ENCODE measurements at regions not wholly inside any gene's neighbourhood (a gene's known extent, or its start where the extent isn't known, plus 50 kb on each side); places are given as distances from the start of the nearest gene placed in this dataset.

- no peak for DNase-seq (ENCODE audit: low read depth, low spot score)
Measured at GRCh38 chr12:24560192-24560775, 388.6 kb downstream of the BCAT1 start.

GRCh38 chr12:24557738-24558137, 391.2 kb downstream of the BCAT1 start:
- DNase-seq (ENCODE audit: low read depth, low spot score): no peak

- no peak for DNase-seq (ENCODE audit: low read depth, low spot score)
Measured at GRCh38 chr12:24555730-24556129, 393.2 kb downstream of the BCAT1 start.

DNA sequence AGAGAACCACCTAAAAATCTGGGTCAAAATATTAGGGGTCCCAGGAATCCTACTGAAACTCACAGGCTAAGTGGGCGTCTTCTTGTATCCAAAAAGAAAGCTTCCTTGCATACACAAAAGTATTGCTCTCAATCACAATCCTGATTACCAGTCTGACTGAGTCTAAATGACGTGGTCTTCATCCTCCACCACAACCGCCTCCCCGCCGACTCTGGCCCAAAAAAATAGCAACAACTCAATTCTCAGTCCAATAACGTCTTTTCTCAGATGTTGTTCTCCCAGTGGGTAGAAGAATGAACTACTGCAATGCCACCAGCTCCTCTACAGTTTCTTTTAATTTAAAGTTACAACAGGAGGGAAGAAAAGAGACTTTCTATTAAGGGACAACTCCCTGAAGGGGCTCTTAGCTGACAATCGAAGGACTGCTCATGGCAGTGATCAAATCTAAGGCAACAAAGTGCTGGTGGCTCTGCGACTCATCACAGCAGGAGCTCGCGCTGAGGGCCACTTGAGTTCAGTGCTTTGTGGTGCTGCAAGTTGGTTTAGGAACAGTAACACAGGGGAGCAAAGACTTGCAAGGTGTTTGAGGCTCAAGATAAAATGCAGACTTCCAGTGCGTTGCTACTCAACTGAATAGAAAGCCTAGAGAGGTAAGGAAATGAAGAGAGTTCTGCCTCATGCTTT, 394.1 kb downstream of the BCAT1 start:
- DNase-seq (ENCODE audit: low read depth, low spot score): no peak

- no peak for DNase-seq (ENCODE audit: low read depth, low spot score)
Measured at GRCh38 chr12:24553259-24553658, 395.6 kb downstream of the BCAT1 start.

DNA sequence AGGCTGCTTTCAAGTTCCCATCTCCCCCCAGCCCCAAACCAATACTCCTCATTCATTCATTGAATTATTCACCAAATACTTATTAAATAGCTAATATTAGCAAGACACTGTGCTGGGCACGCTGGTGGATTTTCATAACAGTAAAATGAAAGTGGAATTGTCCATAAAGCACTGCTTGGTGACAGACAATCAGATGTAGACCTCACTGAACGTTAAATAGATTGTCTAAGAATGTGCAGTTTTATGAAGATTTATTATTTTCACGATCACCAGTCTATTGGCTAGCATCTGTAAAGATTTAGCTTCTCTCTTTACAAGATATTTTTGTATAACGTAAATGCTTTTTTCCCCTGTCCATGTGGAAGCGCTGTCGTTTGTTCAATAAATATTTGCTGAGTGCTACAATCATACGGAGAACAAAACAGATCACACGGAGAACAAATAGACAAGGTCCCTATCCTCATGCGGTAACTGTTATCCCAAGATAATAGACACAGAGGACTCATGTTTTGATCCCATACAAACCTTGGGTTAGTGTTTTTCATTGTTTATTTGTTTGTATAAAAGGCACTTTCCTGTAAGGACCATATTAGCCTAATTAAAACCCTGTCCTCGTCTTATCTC, 397.6 kb downstream of the BCAT1 start:
- no peak for DNase-seq (ENCODE audit: low read depth, low spot score)

DNA sequence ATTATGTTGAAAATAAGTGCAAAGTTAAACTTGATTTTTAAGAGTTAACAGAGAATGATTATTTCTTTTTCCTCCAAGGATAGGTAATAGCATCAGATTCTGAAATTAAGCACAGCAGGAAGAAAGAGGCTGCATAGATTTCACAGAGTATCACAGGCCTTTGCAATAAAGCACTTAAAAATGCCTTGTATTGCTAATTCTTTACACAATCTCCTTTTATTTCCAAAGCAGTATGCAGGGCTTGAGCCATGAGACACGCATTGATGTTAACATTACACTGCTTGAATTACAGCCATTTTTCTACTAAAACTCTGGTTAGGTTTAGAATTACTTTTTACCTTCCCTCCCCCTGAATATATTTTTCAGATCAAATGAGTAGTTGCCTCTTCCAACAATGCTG, 398.3 kb downstream of the BCAT1 start:
- no peak for DNase-seq (ENCODE audit: low read depth, low spot score)

DNA sequence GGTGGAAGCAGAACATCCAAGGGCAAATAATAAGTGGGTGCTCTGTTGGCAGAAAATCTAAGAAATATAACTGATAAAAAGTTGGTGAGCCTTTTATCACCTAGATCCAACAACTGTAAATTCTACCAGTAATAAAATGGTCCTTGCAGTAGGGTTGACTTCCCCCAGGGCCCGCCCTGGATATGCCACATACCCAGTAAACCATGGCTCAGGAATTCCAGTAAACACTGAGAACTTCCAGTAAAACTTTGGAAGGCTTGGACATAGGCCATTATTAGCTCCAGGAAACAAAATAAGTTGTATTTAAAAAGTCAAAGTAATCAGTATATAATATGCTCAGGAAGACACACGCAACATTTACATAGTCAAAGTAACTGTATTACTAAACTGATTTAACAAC, 402.2 kb downstream of the BCAT1 start:
- DNase-seq (ENCODE audit: low read depth, low spot score): no peak

DNA sequence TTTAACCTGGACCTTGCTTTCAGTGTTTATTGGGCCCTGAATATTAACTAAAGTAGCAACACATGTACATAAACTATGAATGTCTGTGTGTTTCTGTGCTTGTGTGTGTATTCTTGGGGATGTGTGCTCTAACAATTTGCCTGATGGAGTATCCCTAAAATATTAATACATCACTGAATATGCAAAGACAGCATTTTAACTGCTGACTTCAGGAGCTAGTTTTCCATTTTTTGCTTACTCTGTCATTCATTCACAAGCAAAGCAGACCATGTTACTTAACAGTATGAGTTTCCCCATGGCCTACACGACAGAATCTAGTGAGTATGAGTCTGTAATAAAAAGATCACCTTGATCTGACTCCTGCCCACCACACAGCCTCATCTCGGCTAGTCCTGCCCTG, 402.8 kb downstream of the BCAT1 start:
- DNase-seq (ENCODE audit: low read depth, low spot score): no peak

DNA sequence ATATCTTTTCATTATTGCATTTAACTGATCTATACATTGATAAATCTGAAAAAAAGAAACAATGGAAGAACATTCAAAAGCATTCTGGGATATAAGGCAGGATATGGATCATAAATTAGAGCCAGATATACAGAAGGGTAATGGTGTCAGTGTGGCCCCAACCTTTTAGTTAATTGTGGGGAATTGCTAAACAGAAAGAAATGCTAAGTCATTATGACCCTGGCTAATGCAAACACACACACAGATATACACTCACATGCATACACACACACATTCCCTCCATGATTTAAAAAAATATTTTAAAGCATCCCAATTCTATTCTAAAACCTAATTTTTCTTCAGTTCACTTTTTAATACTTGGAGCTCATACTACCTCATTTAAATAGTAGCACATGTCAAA, 404.5 kb downstream of the BCAT1 start:
- no peak for DNase-seq (ENCODE audit: low read depth, low spot score)

GRCh38 chr12:24541193-24541871, 407.6 kb downstream of the BCAT1 start:
- no peak for DNase-seq (ENCODE audit: low read depth, low spot score)

- no peak for DNase-seq (ENCODE audit: low read depth, low spot score)
Measured at GRCh38 chr12:24539646-24540045, 409.3 kb downstream of the BCAT1 start.

- DNase-seq (ENCODE audit: low read depth, low spot score): no peak
Measured at GRCh38 chr12:24537083-24537860, 411.6 kb downstream of the BCAT1 start.

- DNase-seq (ENCODE audit: low read depth, low spot score): no peak
Measured at GRCh38 chr12:24535334-24536069, 413.4 kb downstream of the BCAT1 start.

DNA sequence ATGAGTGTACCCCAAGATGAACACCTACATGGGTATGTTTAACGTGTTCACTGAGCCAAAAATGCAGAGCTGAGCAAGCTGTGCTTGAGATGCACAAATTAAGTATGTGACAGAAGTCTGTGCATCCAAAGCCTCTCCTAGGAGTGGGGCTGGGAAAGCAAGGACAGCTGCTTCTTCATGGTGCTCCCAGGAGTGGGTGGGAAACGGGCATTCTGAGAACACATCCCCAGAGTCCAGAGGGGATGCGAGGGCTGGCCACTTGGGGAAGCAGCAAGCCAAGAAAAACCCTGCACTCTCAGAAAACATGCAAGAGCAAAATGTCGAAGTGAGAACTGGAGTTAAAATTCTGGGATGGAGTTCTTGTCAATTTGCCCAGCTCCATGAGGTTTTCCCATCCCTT, 414.3 kb downstream of the BCAT1 start:
- DNase-seq (ENCODE audit: low read depth, low spot score): no peak

DNA sequence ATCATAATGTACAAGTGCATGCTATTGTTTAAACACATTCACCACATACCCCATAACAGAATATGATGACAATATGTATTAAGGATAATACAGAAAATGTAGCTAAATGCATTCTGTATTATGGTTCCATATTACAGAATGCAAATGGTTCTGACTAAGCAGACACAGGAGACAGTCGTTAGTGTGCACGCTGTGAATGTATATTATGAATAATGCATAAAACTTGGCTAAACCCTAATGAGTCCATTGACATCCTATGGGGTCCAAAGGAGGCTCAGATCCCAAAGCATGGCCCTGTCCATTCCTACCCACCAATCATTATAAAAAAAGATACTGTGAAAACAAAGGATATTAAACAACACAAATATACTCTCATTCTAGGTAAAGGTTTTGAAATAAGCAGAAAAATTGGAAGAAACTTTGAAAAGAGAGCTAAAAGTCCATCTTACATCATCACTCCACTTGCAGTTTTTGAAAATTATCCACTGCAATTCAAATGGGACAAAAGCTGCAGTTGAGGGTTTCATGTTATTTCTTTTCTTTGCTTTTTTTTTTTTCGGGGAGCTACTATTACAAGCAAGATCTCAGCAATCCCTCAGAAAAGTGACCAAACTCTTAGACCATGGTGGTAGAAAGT, 415.1 kb downstream of the BCAT1 start:
- no peak for DNase-seq (ENCODE audit: low read depth, low spot score)

DNA sequence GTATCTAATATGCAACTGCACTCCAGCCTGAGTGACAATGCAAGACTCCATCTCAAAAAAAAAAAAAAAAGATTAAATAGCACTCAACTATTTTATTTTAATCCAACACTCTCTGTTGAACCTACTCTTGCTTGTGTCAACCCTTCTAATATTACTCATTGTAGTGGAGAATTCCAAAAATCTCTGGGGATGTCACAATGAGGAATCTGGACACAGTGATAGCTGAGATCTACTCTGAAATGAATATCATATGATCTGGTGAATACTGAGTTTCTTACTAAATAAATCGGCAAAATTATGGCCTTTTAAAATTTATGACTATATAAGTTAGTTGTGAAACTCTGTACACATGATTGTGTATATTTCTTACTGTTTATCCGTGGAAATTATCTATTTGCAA, 418.2 kb downstream of the BCAT1 start:
- no peak for DNase-seq (ENCODE audit: low read depth, low spot score)

- no peak for DNase-seq (ENCODE audit: low read depth, low spot score)
Measured at GRCh38 chr12:24527102-24527501, 421.8 kb downstream of the BCAT1 start.

DNA sequence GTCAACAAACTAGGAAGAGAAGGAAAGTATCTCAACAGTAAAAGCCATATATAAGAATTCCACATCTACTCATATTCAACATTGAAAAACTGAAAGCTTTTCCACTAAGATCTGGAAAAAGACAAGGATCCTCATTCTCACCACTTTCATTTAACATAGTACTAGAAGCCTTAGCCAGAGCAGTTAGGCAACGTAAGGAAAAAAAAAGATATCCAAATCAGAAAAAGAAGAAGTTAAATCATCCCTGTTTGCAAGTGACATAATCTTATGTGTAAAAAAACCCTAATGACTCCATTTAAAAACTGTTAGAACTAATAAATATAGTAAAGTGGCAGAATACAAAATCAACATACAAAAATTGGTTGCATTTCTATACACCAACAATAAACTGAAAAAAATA, 426.2 kb downstream of the BCAT1 start:
- no peak for DNase-seq (ENCODE audit: low read depth, low spot score)

- no peak for DNase-seq (ENCODE audit: low read depth, low spot score)
Measured at GRCh38 chr12:24519759-24520158, 429.1 kb downstream of the BCAT1 start.

- no peak for DNase-seq (ENCODE audit: low read depth, low spot score)
Measured at GRCh38 chr12:24517000-24517399, 431.9 kb downstream of the BCAT1 start.

All from ELF-1 (cell line).